ENCODE measurements at regions not wholly inside any gene's neighbourhood (a gene's known extent, or its start where the extent isn't known, plus 50 kb on each side); places are given as distances from the start of the nearest gene placed in this dataset.
A peak's percentile ranks its signal among the peaks of the same experiment; 100 is the strongest.

- DNase-seq (ENCODE audit: low read depth): no peak
- no peak for TF ChIP-seq CTCF (conservative IDR thresholded peaks at IDR 0.05; ENCODE audit: low read length)
- no peak overlapping the region for H3K4me3 ChIP-seq (ENCODE audit: low read length)
Observed at GRCh38 chr6:138577151-138577915, 78.0 kb upstream of the NHSL1 start.

DNA sequence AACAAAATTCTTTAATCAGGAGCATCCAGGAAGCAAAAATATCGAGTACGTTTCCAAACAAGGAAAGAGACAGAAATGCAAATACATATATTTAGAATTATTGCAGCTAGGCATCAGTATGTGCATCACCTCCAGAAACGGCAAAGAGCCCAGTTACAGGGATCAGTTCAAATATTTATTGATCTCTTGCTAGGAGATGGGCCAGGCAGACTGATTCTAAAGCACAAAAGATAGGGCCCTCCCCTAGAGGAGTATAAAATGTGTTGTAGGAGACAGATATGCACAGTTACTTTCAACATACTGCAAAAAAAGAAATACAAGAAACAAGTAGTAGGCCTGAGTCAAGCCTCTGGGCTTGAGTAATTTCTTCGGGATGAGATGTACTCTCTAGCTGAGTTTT lies 80.7 kb upstream of the NHSL1 start:
- TF ChIP-seq CTCF (conservative IDR thresholded peaks at IDR 0.05; ENCODE audit: low read length): no peak

DNA sequence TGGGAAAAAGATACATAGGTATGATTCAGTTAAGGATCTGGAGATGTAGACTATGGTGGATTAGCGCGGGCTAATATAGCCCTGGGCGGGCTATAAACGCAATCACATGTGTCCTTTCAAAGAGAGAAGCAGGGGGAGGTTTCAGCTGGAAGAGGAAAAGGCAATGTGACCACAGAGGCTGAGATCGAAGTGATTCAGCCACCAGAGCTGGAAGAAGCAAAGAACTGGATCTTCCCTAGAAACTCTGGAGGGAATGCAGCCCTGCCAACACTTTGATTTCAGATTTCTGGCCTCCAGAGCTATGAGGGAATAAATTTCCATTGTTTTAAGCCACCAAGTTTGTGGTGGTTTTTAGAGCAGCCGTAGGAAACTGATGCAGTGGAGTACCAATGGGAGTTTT lies 81.5 kb upstream of the NHSL1 start:
- DNase-seq (ENCODE audit: low read depth): no peak
- TF ChIP-seq CTCF (conservative IDR thresholded peaks at IDR 0.05; ENCODE audit: low read length): no peak
- H3K4me3 ChIP-seq (ENCODE audit: low read length): no peak overlapping the region

More for the DNA sequence above, 80.7 kb upstream of the NHSL1 start:
- H3K4me3 ChIP-seq (ENCODE audit: low read length): no peak overlapping the region
- DNase-seq (ENCODE audit: low read depth): no peak

GRCh38 chr6:138582573-138582972 lies 83.3 kb upstream of the NHSL1 start:
- H3K4me3 ChIP-seq (ENCODE audit: low read length): no peak overlapping the region
- DNase-seq (ENCODE audit: low read depth): no peak
- no peak for TF ChIP-seq CTCF (conservative IDR thresholded peaks at IDR 0.05; ENCODE audit: low read length)

DNA sequence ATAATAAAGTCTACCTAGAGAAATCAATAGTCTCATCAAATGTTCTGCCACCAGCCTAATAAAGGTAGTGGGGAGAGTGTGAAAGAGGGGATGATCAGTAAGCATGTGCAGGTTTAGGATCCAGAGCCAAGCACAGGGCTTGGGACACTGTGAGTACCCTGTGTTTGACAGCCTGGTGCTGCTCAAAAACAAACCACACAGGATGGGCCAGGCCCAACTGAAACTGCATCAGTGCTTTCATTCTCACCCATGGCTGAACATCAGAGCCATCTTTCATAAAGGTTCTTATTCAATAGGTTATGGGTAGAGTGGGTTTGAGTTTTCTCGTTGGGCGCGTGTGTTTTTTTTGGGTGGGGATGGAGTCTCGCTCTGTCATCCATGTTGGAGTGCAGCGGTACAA lies 87.3 kb upstream of the NHSL1 start:
- H3K4me3 ChIP-seq (ENCODE audit: low read length): no peak overlapping the region
- no peak for DNase-seq (ENCODE audit: low read depth)
- TF ChIP-seq CTCF (conservative IDR thresholded peaks at IDR 0.05; ENCODE audit: low read length): no peak

DNA sequence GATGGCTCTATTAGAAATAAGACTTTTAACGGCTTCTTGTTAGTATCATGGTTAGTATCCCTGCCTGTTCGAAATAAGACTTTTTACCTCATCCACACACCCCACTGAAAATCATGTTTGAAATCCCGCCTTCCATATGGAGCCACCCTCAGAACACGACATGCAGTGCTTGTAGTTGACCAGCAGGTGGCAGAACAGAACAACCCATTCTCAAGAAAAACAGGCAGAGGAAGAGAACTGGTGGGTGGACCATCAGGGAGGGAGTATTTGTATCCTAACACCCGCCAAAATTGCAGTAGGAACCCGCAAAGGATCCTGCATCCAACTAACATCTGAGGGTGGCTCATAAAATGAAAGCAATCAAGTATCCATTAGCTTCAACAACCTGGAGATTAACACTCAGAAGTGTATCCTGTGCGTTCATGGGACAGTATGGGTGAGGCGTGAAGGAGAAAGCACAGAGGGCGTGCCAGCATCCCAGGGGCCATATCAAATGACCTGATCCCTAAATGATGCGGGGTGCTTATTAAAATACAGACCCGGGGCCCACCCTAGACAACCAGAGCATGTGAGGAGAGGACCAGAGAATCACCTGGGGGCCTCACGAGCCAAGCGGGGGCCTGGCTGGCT lies 89.6 kb upstream of the NHSL1 start:
- no peak overlapping the region for H3K4me3 ChIP-seq (ENCODE audit: low read length)
- peak; percentile 76 for DNase-seq (ENCODE audit: low read depth)
- peak; percentile 95 for TF ChIP-seq CTCF (conservative IDR thresholded peaks at IDR 0.05; ENCODE audit: low read length)

Measured in AG10803 (cell line).